ENCODE measurements at regions not wholly inside any gene's neighbourhood (a gene's known extent, or its start where the extent isn't known, plus 50 kb on each side); places are given as distances from the start of the nearest gene placed in this dataset.

GRCh38 chr2:157173740-157174184, 83.7 kb upstream of the GALNT5 start:
- TF ChIP-seq CTCF (IDR thresholded peaks at IDR 0.05; ENCODE audit: insufficient read depth, low read length, poor library complexity, severe bottlenecking) (no peak), EZH2phosphoT487 (conservative IDR thresholded peaks at IDR 0.05; ENCODE audit: low read length) (no peak)

Data from SU-DHL-6 (cell line).